HG02885 (cell line): ENCODE measurements at regions not wholly inside any gene's neighbourhood (a gene's known extent, or its start where the extent isn't known, plus 50 kb on each side); places are given as distances from the start of the nearest gene placed in this dataset.
"Not testable (repeated sequence)": the region's sequence is repeated elsewhere in the genome, so short reads cannot be mapped to it uniquely, and the experiment has no call there.

Experiments
- ATAC-seq: cut with Tn5 transposase; IDR thresholded peaks from one replicate; pipeline ENCODE4 v1.9.1; 2021; ENCODE audit warnings: mild to moderate bottlenecking; ENCODE audit not compliant: unreplicated experiment, poor library complexity

DNA sequence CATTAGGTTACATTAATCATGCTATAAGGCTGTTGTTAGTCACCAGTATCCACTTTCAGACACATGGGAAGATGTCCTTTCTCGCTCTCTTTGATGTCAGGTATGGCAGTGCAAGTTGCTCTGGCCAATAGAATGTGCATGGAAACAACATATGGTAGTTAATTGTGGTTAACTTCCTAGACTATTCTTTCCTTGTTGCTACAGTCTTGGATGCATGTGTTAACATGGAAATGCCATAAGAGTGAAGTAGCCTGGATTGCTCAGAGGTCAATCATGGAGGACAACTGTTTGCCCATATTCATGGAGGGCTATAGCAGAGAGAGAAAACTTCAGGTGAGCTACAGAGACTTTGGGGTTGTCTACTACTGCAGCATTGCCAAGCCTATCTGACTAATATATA is 245.8 kb upstream of the GAS1 start:
- no peak for ATAC-seq

DNA sequence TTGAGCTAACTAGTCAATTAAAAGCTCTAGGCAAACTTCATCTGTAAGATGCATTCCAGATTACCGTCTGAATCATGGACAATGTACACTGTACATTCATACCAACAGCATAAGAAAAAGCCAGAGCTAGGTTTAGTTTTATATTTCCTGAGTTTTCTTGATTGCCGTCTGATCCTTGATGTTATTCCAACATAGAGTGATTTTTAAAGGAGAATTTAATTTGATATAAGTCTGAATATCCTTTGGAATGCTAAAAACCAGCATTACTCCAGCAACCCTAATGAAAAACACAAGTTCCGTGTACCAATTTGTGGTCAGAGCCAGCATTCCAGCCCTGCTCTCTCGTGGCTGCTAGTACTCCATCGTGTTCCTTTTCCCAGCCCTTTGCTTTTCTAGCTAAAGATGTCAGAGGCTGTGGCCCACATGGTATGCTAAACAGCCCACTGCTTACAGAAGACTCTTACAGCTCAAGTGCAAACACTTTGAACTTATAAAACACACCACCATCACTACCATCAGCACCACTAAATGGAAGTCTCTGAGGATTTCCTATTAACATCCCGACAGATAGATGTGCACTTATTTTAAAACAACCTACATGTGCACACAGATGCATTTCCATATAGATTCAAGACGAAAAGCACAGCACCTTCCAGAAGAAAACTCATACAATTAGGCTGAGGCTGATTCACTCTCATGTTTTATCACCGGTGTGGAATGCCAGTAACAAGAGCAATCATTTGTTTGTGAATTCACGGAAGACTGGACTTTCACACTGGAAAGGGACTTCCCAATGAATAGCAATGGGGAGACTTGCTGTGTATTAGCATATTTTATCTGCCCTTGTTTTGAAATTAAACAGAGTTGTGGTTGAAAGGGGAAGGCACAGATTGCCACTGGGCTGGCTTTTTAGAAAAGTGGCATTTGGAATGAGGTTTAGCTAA is 246.9 kb upstream of the GAS1 start:
- ATAC-seq = no peak

DNA sequence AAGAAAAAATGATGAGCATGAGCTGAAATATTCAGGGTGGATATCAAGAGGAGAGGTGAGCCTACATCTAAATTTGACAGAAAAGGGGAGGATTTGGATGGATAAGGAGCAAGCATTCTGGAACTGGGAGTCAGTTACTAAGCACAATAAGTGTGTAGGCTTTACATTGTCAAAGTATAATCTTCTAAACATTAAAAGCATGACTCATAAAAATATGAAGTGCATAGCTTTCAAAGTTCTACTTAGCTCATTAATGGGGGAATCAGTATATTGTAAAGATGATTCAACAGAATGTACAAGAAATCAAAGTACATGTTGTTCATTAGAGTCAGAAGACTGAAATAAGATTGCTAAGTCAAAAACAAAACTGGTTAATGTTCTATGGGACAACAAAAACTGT is 248.0 kb upstream of the GAS1 start:
- no peak for ATAC-seq

DNA sequence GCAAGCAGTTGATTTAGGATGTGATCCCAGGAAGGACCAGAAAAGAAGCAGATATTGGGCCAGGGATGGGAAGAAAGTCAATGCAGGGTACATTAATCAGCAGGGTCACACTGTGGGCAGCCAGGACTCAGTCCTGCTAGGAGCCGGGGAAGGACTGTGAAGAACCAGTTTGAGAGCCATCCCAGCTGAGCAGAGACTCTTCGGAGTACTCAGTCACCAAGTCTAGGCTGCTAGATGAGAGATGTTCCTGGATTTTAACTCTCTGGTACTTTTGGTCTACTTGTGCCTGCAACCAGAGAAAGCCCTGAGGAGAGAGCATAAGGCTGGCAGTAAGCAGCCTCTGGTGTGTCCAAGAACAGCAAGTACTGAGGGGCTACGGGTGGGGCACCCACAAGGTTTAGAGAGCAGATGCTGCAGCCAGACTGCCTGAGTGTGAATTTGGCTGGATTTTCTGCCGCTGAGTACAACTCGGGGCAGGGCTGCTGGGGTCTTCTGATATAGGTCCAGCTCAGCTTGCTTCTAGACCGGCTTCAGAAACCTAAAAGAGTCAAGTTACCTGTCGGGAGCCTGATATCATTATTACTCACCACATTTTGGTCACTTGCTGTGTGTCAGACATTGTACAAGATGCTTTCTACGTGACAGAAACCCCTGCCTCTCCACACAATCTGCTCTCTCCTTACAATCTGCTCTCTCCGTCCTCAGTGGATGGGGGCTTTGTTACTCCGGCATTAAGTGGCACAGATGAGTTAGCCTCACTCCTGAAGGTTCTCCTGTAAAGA is 250.2 kb upstream of the GAS1 start:
- ATAC-seq = no peak

DNA sequence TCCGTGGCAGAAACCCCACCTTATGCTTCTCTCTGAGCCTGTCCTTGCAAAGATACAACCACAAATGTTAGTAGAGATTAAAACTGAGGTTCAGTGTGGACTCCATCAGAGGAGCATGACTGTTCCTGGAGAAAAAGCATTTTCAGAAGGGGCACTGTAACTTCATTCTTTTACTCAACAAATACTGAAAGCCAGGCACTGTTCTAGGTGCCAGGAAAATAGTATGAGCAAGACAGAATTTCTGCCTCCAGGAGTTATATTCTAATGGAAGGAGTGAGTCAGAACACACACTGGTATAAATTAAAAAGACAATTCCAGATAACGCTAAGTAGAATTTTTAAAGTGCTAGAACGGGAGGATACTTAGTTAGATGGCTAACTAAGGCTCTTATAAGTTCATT is 251.4 kb upstream of the GAS1 start:
- no peak for ATAC-seq

DNA sequence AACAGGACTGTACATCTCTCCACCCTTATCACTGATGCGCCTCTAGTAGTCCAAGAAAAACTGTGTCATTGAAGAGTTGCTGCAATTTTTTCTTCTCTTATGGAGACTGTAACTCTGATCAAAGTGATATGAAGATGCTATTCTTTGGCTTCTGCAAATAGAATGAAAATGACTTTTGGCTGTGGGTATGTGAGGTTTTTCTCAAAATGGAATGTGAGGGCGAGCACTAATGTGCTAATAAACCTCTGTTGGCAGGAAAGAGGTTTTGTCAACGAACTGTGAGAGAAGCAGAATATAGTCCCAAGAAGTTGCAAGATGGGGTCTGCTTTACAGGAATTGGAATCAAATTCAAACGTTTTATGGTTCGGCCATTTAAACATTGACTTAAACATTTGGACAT is 252.0 kb upstream of the GAS1 start:
- no peak for ATAC-seq

DNA sequence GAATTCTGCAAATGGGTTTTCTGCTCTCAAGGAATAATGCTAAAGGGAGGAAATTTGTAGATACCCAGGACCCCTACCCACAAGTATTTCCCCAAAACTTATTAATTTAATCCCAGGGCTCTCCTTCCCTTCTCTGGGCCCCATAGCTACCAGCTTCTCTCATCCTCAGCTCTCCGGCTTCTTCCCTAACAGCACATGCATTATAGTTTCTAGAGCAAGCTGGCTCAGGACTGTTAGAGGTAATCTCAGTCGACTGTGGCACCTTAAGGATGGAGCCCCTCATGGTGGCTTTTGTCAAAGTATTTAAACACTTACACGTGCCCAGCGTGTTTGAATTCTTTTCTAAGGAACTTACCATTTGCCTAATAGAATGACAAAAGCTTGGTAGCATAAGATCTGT is 252.5 kb upstream of the GAS1 start:
- no peak for ATAC-seq

DNA sequence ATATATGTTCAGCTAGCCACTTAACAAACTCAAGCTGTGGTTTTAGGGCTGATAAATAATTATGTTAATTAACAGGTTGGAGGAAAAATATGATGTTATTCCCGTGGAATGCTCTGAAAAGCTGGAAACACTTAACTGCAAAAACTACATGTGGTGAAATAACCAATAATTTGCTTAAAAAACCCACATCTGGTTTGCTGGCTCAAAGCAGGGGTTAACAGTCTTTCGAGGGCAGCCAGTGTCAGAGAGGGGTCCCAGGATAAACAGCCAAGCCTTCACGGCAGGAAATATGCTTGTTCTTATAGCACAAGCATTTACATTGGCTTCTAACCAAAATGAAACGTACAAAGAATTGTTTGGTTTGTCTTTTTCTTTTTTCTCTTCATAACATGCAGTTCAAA is 254.0 kb upstream of the GAS1 start:
- ATAC-seq = no peak

DNA sequence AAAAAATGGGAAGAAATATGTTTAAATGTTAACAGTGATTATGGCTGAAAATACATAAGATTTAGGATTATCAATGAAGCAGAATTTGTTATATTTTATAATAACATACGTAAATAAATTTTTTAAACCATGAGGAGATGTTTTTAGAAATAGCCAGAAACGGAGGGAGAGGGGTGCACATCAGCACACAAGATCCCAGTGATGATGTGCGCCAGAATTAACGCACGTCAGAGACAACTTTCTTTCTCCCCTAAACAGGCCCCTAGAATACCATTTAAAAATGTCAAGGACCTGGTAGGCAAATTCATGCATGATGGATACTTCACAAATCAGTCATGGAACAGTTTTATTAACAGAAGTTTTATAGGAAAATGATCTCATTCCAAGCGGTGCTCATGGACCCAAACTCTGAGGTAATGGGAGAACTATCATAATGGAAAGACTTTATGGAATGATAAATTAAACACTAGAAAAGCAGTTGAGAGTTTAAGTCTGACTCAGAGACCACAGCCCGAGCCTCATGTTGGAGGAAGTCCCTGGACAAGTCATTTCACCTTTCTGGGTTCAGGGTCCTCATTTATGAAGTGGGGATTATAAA is 258.9 kb upstream of the GAS1 start:
- ATAC-seq = no peak

DNA sequence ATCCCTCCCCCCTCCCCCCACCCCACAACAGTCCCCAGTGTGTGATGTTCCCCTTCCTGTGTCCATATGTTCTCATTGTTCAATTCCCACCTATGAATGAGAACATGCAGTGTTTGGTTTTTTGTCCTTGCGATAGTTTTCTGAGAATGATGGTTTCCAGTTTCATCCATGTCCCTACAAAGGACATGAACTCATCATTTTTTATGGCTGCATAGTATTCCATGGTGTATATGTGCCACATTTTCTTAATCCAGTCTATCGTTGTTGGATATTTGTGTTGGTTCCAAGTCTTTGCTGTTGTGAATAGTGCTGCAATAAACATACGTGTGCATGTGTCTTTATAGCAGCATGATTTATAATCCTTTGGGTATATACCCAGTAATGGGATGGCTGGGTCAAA is 263.4 kb upstream of the GAS1 start:
- not testable (repeated sequence) for ATAC-seq

DNA sequence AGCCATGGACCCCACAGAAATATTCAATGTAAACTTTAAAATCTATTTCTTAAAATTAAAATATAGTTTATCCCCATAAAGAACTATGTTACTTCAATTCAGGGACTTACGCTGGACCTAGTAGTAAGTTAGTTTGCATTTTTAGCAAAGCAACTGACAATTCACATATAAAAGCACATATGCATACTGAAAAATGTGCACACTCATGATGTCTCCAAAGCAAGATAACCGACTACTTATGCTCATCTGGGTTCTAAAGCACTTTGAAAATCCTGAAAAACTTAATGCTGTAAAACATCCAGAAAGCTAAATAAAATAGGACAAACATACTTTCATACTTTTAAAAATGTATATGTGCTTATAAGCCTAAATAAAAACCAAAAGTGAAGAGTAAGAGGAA is 264.4 kb upstream of the GAS1 start:
- ATAC-seq = no peak

DNA sequence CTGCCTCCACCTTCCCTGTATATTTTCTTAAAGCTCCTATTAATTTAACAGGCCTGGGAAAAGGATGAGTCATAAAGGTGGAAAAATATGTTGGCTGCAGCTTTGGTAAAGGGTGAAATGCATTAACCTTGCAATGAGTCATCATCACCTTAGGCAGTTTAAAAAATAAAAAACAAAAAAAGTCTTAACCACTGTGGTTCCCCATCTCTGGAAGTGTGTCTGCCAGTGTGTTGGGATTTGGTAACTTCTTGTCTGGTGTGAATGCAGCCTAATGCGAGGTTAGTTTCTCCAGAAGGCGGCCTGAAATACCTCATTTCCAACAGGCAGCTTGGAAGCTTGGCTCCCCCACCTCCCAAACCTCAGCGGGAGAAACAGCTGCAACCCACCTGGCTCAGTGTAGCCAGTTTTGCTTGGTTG is 265.3 kb upstream of the GAS1 start:
- ATAC-seq = no peak

DNA sequence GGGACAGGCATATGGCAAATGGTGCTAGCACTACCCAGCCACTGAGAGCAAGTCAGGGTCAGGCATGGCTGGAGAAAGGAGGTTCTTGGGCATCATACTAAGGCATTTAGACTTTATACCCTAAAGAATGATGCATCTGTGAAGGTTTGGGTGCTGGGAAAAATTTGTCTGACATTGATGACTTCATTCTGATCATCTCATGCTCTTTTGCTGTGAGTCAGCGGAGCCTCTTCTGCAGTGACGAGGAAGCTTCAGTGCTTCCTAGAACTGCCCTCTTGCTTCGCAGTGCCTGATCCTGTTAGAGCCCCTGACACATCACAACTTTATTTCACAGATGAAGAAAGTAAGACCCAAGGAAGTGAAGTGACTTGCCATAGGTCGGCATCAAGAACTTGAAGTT is 266.6 kb upstream of the GAS1 start:
- ATAC-seq = no peak

DNA sequence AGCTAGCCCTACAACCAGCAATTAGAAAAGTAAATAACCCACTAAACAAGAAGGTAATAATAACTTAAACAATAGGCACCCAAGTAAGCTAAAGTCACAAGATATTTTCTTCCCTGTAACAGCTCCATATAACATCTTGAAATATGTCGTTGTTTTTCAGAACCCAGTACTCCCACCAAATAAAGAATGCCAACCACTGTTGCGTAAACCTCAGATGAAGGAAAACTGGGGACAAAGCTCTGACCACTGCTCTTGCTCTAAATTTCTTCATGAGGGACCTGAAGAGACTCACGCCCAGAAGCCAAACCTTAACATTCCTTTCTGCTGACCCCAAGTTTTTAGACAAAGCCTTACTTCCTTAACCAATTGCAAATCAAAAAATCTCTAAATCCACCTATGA is 267.7 kb upstream of the GAS1 start:
- ATAC-seq = no peak

DNA sequence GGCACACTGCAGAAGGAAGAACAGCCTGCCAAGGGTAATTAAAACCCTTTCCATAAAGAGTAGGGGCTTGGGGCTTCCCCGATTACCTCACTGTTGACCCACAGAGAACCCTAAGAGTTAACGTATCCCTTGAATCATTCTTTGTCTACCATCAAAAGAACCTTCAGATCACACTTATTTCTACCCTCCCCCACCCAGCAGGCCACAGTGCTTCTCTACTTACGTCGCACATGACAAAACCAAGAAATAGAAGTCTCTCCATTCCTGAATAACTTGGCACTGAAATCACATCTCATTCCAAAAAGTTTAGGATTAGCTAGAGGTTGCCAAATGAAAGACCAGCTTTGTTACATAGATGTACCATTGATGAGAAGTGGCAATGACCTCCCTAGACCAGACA is 268.7 kb upstream of the GAS1 start:
- ATAC-seq = no peak

DNA sequence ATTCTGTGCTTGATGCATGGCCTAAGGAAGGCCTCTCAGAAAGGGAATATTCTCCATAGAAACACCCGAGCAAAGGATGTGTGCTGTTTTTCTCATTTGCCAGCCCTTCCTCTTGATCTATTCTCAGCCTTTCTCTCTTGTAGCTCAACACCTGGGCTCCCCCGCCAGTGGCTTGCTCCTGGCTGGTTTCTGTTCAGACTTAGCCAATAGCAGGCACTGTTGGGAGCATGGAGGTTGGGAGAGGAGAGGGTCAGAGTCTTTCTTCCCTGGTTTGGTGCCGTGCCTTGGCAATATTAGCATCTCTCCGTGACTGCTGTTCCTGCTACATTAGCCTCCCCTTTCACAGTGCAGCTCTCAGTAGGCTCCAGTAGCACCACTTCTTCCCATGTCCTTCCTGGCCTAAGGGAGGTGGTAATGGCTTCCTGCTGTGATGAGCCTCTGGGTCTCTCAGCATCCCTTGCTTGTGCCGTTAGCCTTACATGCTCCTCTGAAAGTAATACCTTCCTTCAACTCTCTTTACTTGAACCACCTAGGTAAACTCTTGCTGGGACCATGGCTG is 269.7 kb upstream of the GAS1 start:
- no peak for ATAC-seq

DNA sequence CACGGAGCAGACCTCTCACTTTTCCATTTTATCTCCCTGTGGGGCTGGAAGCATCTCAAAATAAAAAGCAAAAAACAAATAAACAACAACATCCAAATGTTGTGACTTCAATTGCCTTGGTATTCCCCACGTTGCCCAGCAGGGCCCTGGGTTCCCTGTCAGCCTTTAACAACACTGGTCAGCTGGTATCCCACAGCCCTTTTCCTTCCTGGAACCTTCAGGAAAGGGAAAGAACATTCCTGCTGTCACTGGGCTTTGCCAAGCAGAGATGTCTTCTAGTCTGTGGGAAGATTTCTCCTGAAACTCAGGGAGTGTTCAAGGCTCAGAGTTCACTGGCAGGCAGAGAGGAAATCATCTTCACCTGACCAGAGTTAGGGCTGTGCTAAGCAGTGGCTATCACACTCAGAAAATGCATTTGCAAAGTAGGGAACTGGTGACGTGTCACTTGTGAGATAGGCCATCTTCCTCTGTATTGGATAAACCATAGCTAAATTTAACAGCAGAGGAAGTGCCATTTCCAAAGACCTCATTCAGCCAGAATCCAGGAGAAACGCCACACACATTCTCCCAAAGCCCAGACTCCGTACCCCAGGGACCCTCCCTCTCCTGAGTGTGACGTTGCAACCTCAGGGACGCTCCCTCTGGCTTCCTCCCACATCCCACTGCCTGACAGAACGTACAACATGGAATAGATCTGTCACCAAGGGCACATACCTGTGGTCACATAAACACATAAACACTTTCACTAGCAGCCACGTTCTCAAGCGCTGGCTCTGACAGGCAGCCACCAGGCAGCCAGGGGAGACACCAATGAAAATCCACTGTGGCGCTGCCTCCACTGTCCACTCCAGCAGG is 274.0 kb upstream of the DAPK1 start:
- no peak for ATAC-seq

DNA sequence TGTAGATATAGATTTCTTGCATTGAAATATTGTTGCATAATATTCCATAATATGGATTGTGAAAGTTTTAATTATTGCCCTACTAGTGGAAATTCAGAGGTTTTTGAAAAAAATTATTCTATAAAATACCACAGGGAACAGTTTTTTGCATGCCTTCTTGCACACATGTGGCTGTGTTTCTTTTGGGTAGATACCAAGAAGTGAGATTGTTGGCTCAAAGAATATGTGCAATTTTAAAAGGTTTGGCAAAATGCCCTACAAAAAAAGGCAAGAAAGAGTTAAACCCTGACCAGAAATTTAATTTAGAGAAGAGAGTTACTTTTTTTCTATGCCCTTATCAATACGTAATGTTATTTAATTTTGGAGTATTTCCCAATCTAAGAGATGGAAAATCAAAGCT is 270.8 kb upstream of the DAPK1 start:
- ATAC-seq = no peak

DNA sequence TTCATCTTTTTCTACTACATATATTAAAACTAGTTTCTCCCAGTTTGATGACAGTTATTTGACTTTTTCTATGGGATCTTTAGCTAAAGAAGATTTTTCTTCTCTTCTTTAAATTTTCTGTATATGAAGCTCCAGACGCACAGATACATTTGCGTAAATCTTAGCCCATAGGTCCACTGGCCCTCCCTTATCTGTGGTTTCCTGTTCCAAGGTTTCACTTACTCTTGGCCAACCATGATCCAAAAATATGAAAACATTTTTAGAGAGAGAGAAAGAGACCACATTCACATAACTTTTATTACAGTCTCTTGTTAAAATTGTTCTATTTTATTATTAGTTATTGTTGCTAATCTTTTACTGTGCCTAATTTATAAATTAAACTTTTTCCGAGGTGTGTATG is 270.2 kb upstream of the DAPK1 start:
- ATAC-seq = no peak

DNA sequence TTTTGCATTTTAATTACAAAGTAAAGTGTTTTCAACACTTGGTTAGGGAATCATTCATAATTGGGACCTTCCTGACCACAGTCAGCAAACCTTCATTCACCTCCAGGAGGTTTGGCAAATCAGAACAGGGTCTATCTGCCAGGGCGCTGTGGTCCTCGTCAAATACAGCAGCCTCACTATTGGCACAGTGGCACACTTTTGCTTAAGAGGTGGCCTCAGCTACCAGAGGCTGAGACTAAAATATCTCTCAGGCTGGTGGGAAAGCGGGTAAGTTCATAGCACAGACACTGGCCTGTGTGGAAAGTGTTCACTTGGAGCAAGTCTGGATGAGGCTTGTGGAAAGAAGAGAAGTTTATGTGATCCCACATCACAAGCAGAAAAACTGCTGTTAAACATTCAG is 268.6 kb upstream of the DAPK1 start:
- no peak for ATAC-seq
